Type B pancreatic cell (in vitro differentiated cells): ENCODE measurements at regions not wholly inside any gene's neighbourhood (a gene's known extent, or its start where the extent isn't known, plus 50 kb on each side); places are given as distances from the start of the nearest gene placed in this dataset.

ENCODE experiments used
- DNase-seq: peaks from one replicate; pipeline ENCODE4 v3.0.0; 2021; ENCODE audit warnings: mixed read lengths; ENCODE audit not compliant: unreplicated experiment; ENCODE audit errors: extremely low spot score
- H3K27ac Mint-ChIP-seq: 2 replicates; pipeline ENCODE4 v1.8.0; 2021; ENCODE audit warnings: mild to moderate bottlenecking, mixed read lengths
- H3K27me3 Mint-ChIP-seq: 2 replicates; pipeline ENCODE4 v1.8.0; 2021; ENCODE audit warnings: mixed read lengths
- H3K36me3 Mint-ChIP-seq: 2 replicates; pipeline ENCODE4 v1.8.0; 2021; ENCODE audit warnings: mixed read lengths
- H3K4me1 Mint-ChIP-seq: one replicate; pipeline ENCODE4 v1.8.0; 2021; ENCODE audit warnings: mixed read lengths; ENCODE audit not compliant: unreplicated experiment
- H3K4me3 Mint-ChIP-seq: 2 replicates; pipeline ENCODE4 v1.8.0; 2021; ENCODE audit warnings: mild to moderate bottlenecking, mixed read lengths
- H3K9me3 Mint-ChIP-seq: 2 replicates; pipeline ENCODE4 v1.8.0; 2021; ENCODE audit warnings: mixed read lengths
- TF ChIP-seq, protein P1 (sequence below): fragments of 200-600 bp; sonication (generic); conservative IDR thresholded peaks from 2 replicates; pipeline ENCODE4 v1.5.0; 2021; ENCODE audit warnings: antibody characterized with exemption, mild to moderate bottlenecking

DNA sequence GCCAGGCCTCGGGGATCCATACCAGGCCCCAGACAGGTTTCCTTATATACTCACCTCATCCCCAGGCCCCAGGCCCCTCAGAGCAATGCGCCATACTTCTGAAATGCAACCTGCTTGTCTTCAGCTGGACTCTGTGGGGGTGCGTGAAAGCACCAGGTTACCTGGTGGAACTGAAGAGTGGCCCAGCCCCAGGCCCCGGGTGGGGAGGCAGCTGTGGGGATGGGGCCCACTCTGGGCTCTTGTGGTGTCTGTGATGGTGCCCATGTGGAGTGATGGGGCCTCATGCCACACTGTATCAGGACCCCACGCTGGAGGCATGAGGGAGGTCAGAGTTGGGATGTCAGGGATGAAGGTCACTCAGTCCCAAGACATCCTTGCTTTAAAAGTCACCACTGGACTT is 999.0 kb downstream of the BRD1 start:
- Mint-ChIP-seq H3K36me3 (no peaks in the 10 kb centered on the region), H3K27me3 (peaks cover 15% of the 10 kb centered on the region), H3K4me3 (no peak overlapping the region), H3K4me1 (peaks cover 20% of the 10 kb centered on the region), H3K9me3 (peaks cover 5% of the 10 kb centered on the region), H3K27ac (no peak overlapping the region)
- no peak for DNase-seq
- TF ChIP-seq, protein P1, sequence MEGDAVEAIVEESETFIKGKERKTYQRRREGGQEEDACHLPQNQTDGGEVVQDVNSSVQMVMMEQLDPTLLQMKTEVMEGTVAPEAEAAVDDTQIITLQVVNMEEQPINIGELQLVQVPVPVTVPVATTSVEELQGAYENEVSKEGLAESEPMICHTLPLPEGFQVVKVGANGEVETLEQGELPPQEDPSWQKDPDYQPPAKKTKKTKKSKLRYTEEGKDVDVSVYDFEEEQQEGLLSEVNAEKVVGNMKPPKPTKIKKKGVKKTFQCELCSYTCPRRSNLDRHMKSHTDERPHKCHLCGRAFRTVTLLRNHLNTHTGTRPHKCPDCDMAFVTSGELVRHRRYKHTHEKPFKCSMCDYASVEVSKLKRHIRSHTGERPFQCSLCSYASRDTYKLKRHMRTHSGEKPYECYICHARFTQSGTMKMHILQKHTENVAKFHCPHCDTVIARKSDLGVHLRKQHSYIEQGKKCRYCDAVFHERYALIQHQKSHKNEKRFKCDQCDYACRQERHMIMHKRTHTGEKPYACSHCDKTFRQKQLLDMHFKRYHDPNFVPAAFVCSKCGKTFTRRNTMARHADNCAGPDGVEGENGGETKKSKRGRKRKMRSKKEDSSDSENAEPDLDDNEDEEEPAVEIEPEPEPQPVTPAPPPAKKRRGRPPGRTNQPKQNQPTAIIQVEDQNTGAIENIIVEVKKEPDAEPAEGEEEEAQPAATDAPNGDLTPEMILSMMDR = no peak

DNA sequence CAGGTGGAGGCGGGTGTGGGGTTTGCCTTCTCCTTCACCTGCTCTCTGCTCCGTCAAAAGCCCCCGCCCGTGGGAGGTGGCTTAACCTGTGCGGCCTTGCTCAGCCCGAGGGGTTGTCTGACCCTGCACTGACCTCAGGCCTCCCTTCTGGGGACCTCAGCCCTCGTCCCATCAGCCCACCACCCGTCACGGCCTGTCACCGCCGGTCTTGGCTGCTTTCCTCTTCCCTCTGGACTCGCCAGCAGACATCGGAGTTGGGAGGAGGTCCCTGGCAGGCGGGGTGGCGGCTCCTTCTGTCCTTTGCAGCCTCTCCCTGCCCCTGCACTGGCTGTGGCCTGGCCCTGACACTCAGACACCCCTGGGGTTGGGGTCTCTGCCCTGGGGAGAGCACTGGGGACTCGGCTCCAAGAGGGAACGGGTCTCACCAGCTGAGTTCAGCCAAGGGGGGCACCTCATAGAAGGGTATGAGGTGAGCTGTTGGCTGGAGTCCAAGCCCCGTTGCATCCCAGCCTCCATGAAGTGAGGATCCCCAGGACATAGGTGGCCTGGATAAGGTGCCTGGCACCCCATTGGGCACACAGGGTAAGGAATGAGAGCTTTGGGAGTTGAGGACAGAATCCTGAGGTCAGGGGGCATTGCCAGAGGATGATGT is 999.6 kb downstream of the BRD1 start:
- peaks cover 20% of the 10 kb centered on the region for H3K4me1 Mint-ChIP-seq
- no peak overlapping the region for H3K4me3 Mint-ChIP-seq
- H3K27me3 Mint-ChIP-seq = peaks cover 19% of the 10 kb centered on the region
- H3K27ac Mint-ChIP-seq = no peak overlapping the region
- DNase-seq = no peak
- H3K9me3 Mint-ChIP-seq = peaks cover 5% of the 10 kb centered on the region
- no peaks in the 10 kb centered on the region for H3K36me3 Mint-ChIP-seq
- TF ChIP-seq, protein P1 = no peak

DNA sequence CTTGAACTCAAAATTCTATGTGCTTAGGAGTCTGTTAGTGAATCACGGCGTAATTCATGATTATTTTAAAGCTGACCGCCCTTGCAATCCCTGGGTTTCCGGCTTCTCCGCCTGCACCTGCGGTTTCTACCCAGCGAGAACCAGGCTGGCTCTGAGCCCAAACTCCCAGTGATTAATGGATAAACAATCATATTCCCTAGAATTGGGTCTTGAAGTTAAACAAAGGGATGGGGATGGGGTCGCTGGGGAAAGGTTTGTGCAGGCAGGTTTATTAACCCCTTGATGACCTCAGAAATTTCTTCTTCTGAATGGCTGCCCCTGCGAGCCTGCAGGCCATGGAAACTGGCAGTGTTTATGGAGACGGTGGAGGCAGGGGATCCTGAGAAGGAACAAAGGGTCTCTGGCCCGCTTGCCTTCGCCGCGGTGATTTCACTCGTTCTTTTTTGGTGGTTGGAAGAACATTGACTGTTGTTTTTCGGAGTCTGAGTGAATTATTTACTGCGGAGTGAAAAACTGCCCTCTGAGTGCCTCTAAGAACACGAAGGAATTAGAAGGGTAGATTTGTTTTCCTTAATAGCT is 1000.3 kb downstream of the BRD1 start:
- no peak for DNase-seq
- peak overlapping the region; percentile 62 for H3K4me3 Mint-ChIP-seq
- peaks cover 20% of the 10 kb centered on the region for H3K4me1 Mint-ChIP-seq
- peaks cover 5% of the 10 kb centered on the region for H3K9me3 Mint-ChIP-seq
- TF ChIP-seq, protein P1 = no peak
- H3K36me3 Mint-ChIP-seq = no peaks in the 10 kb centered on the region
- no peak overlapping the region for H3K27ac Mint-ChIP-seq
- H3K27me3 Mint-ChIP-seq = peaks cover 23% of the 10 kb centered on the region

DNA sequence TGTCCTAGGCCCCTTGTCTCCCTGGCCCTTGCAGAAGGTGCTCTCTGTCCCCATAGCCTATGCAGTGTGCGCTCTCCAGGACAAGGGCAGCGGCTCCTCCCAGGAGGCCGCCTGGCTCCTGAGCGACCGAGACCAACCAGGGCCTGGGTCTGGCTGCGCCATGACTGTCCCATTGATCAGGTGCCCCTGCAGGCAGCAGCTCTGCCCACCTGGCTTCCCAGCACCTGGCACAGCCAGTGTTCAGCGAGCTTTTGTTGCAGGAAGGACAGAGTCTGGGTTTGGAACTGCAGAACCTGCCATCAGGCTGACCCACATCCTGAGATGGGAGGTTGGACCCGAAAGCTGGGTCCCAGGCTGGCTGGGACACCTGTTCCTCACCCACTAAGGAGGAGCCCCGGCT is 1001.1 kb downstream of the BRD1 start:
- H3K27ac Mint-ChIP-seq = no peak overlapping the region
- no peak for DNase-seq
- H3K36me3 Mint-ChIP-seq = no peaks in the 10 kb centered on the region
- TF ChIP-seq, protein P1 = no peak
- peaks cover 23% of the 10 kb centered on the region for H3K27me3 Mint-ChIP-seq
- H3K9me3 Mint-ChIP-seq = peaks cover 5% of the 10 kb centered on the region
- H3K4me1 Mint-ChIP-seq = peaks cover 20% of the 10 kb centered on the region
- H3K4me3 Mint-ChIP-seq = no peak overlapping the region

DNA sequence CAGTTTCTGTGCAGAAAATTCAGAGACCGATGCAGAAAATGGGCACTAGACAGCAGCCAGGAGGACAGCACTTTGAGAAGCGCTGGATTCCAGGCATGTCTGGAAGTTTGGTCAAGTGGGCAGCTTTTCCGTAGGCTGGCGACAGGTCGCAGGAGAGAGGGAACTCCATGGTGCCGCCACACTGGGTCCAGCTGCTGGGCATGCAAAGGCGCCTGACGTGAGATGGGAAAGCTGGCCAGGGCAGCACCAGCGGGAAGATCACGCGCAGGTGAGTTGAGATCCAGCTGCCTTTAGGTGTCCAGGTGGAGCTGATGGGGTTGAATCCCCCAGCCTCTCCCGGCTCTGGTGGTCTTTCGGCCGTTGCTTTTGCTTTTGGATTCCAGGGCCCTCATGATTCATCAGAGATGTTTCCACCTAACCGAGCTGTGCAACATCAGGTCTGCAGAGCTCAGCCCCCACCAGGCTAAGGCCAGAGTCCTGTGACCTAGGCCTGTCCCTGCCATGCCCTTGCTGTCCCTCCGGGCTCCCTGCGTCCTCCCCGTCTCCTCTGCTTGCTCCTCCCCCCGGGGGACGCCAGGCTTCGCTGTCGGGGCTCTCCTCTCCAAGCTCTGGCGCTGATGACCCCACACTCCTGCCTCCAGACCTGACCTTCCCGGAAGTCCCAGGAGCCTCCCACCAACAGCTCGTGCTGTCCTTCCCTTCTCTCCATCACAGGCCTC is 1001.7 kb downstream of the BRD1 start:
- no peak for DNase-seq
- Mint-ChIP-seq H3K27me3 (peaks cover 24% of the 10 kb centered on the region), H3K4me3 (no peak overlapping the region), H3K27ac (no peak overlapping the region), H3K9me3 (no peaks in the 10 kb centered on the region), H3K4me1 (peaks cover 20% of the 10 kb centered on the region), H3K36me3 (no peaks in the 10 kb centered on the region)
- TF ChIP-seq, protein P1 = no peak
